ENCODE measurements at regions not wholly inside any gene's neighbourhood (a gene's known extent, or its start where the extent isn't known, plus 50 kb on each side); places are given as distances from the start of the nearest gene placed in this dataset.
"Not testable (repeated sequence)": the region's sequence is repeated elsewhere in the genome, so short reads cannot be mapped to it uniquely, and the experiment has no call there.

- H3K4me3 Mint-ChIP-seq; H3K4me1 Mint-ChIP-seq; H3K36me3 Mint-ChIP-seq; ATAC-seq (ENCODE audit: low read depth in 2 of 2); H3K27ac Mint-ChIP-seq; H3K9me3 Mint-ChIP-seq; DNase-seq; H3K27me3 Mint-ChIP-seq: not testable (repeated sequence)
These were observed 69.5 kb downstream of the NPIPA7 start for GRCh38 chr16:16448423-16448822.

DNA sequence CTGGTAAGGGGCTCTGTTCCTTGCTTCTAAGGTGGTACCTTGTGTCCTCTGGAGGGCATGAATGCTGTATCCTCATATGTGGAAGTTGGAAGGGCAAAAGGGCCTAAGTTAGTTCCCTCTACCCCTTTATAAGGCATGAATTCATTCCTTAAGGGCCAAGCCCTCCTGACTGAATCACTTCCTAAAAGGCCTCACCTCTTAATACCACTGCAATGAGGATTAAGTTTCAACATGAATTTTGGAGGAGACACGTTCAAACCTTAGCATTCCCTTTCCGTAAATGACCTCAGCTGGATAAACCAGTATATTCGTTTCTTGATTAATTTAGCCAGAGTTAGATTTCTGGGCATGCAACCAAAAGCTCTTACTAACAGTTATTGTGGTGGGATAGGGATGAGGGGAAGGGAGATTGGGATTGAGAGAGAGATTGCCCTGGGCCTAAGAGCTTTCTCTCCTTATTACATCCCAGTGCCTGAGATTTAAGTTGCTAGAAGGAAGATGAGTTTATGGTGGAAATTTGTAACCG is 70.8 kb downstream of the NPIPA7 start:
- not testable (repeated sequence) for H3K4me1 Mint-ChIP-seq; ATAC-seq (ENCODE audit: low read depth in 2 of 2); H3K27ac Mint-ChIP-seq; H3K9me3 Mint-ChIP-seq; DNase-seq; H3K36me3 Mint-ChIP-seq; H3K4me3 Mint-ChIP-seq; H3K27me3 Mint-ChIP-seq

- H3K27me3 Mint-ChIP-seq; H3K36me3 Mint-ChIP-seq; H3K4me3 Mint-ChIP-seq; H3K4me1 Mint-ChIP-seq; H3K9me3 Mint-ChIP-seq; DNase-seq; ATAC-seq (ENCODE audit: low read depth in 2 of 2); H3K27ac Mint-ChIP-seq: not testable (repeated sequence)
These were observed 72.9 kb downstream of the NPIPA7 start for GRCh38 chr16:16451721-16452410.

GRCh38 chr16:16458579-16458978 is 79.6 kb downstream of the NPIPA7 start:
- not testable (repeated sequence) for H3K27ac Mint-ChIP-seq; H3K27me3 Mint-ChIP-seq; H3K4me1 Mint-ChIP-seq; H3K4me3 Mint-ChIP-seq; H3K9me3 Mint-ChIP-seq; DNase-seq; H3K36me3 Mint-ChIP-seq; ATAC-seq (ENCODE audit: low read depth in 2 of 2)

DNA sequence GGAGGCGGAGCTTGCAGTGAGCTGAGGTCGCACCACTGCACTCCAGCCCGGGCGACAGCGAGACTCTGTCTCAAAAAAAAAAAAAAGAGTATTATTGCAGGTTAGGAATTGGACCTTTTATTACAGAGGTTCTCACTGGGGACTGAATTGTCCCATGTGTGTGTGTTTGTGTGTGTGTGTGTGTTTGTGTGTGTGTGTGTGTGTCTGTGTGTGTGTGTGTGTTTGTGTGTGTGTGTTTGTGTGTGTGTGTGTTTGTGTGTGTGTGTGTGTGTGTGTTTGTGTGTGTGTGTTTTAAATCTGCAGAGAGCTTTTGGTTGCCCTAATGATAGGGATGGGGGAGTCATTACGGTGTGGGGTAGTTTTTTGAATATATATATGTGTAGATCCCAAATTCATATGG is 84.9 kb downstream of the NPIPA7 start:
- H3K27ac Mint-ChIP-seq, H3K9me3 Mint-ChIP-seq: not testable (repeated sequence)

DNA sequence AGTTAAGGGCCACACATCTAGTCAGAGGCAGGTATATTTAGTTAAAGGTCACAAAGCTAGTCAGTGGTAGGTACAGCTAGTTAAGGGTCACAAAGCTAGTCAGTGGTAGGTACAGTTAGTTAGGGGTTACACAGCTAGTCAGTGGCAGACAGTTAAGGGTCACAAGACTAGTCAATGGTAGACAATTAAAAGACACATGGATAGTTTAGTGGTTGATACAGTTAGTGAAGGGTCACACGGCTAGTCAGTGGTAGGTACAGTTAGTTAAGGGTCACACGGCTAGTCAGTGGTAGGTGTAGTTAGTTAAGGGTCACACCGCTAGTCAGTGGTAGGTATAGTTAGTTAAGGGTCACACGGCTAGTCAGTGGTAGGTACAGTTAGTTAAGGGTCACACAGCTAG is 110.0 kb downstream of the NPIPA7 start:
- ATAC-seq (ENCODE audit: low read depth in 2 of 2); DNase-seq; H3K36me3 Mint-ChIP-seq; H3K4me1 Mint-ChIP-seq; H3K9me3 Mint-ChIP-seq; H3K27ac Mint-ChIP-seq; H3K4me3 Mint-ChIP-seq; H3K27me3 Mint-ChIP-seq: not testable (repeated sequence)

More for the DNA sequence above, 84.9 kb downstream of the NPIPA7 start:
- DNase-seq; H3K27me3 Mint-ChIP-seq; H3K36me3 Mint-ChIP-seq; ATAC-seq (ENCODE audit: low read depth in 2 of 2); H3K4me3 Mint-ChIP-seq; H3K4me1 Mint-ChIP-seq: not testable (repeated sequence)

DNA sequence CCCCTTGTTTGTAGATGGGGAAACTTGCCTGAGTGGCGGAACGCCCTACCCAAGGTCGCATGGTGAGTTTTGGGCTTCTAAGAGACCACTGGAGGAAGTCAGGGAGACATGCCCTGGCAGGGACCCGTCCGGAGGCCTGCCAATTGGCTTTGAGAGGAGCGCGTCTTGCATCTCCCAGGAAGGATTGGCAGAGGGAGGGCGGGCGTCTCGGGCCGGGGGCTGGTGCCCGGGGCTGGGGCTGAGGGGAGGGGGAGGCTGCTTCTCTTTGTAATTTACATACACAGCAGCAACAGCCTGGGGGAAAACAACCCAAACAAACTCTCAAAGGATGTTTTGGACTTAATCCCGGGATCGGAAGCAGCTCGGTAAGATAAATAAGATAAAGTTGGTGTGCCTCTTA is 110.5 kb downstream of the NPIPA7 start:
- H3K27me3 Mint-ChIP-seq; H3K9me3 Mint-ChIP-seq; H3K27ac Mint-ChIP-seq; H3K36me3 Mint-ChIP-seq; H3K4me1 Mint-ChIP-seq; DNase-seq; ATAC-seq (ENCODE audit: low read depth in 2 of 2); H3K4me3 Mint-ChIP-seq: not testable (repeated sequence)

DNA sequence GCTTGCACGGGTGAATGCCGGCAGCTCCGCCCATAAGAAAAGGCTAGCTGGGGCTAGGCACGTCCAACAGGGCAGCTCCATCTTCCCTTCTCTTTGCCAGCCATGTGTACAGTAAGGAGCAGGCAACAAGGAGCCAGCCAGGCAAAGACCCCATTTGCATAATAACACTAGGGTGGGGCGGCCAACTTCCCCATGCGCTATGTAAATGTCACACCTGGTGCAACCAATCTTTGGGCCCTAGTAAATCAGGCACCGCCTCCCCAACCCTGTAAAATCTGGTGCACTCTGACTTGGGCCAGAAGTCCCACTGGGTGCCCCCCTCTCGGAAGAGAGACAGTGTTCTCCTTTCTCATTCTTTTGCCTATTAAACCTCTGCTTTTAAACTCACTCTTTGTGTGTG is 115.2 kb downstream of the NPIPA7 start:
- H3K27me3 Mint-ChIP-seq, H3K36me3 Mint-ChIP-seq, H3K27ac Mint-ChIP-seq, H3K4me1 Mint-ChIP-seq, DNase-seq, H3K9me3 Mint-ChIP-seq, H3K4me3 Mint-ChIP-seq: not testable (repeated sequence)
- ATAC-seq (ENCODE audit: low read depth in 2 of 2), result peak; percentile 45 to 55

- H3K27ac Mint-ChIP-seq; H3K36me3 Mint-ChIP-seq; H3K9me3 Mint-ChIP-seq; H3K4me1 Mint-ChIP-seq; H3K4me3 Mint-ChIP-seq; H3K27me3 Mint-ChIP-seq; ATAC-seq (ENCODE audit: low read depth in 2 of 2); DNase-seq: not testable (repeated sequence)
These were observed 116.1 kb downstream of the NPIPA7 start for GRCh38 chr16:16494998-16495397.

DNA sequence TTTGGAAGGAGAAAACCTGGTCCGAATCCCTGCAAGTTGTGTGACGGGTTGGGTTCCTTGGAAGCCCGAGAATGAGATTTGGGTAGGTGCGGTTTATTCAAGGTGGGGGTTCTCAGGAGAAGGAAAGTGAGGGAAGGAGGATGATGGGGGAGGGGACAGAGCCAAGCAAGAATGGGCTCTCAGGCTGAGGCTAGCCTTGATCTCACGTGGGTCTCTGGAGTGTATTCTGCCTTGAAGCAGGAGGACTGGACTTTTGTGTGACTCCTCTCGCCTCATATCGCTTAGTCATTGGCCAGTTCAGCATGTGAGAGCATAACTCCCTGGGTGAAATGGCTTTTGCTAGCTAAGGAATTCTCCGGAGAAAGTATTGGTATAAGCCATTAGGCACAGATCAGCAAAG is 120.9 kb downstream of the NPIPA7 start:
- not testable (repeated sequence) for H3K4me1 Mint-ChIP-seq; ATAC-seq (ENCODE audit: low read depth in 2 of 2); H3K4me3 Mint-ChIP-seq; DNase-seq; H3K9me3 Mint-ChIP-seq; H3K36me3 Mint-ChIP-seq; H3K27me3 Mint-ChIP-seq; H3K27ac Mint-ChIP-seq

DNA sequence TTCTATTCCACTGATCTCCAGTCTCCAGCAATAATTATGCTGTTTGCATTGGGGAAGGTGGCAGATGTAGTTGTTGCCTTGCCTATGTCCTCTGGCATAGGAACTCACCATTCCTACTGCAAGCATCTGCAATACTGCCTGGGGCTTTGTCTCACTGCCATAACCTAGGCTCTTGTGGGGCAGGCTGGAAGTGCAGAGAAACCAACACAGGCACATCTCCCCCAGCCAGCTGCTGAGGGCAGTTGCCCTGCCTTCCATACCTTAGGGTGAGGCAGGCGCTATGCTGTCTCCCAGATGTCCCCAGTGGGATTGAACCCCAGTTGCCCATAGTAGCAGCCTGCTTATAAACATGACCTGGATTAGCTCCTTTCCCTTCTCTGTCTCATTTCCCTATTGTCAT is 128.1 kb downstream of the NPIPA7 start:
- DNase-seq; ATAC-seq (ENCODE audit: low read depth in 2 of 2); H3K36me3 Mint-ChIP-seq; H3K27me3 Mint-ChIP-seq; H3K4me1 Mint-ChIP-seq; H3K27ac Mint-ChIP-seq; H3K9me3 Mint-ChIP-seq; H3K4me3 Mint-ChIP-seq: not testable (repeated sequence)

DNA sequence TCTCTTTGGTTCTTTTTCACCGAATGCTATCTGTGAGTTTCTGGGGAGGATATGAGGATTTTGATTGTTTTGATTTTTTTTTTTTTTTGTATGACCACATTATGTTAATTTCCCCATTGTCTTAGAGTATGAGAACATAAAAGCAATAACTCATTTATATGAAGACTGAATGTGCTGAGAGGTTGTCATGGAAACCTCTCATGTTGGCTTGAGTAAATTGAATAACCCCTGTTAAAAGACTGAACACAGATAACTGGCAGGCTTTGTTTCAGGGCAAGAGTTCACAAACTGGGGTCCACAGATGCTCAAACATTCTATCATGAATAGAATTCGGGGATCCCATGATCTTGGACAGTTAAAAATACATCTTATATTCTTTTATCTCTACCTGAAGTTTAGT is 129.4 kb downstream of the NPIPA7 start:
- not testable (repeated sequence) for H3K9me3 Mint-ChIP-seq; H3K4me3 Mint-ChIP-seq; DNase-seq; H3K36me3 Mint-ChIP-seq; ATAC-seq (ENCODE audit: low read depth in 2 of 2); H3K4me1 Mint-ChIP-seq; H3K27ac Mint-ChIP-seq; H3K27me3 Mint-ChIP-seq

DNA sequence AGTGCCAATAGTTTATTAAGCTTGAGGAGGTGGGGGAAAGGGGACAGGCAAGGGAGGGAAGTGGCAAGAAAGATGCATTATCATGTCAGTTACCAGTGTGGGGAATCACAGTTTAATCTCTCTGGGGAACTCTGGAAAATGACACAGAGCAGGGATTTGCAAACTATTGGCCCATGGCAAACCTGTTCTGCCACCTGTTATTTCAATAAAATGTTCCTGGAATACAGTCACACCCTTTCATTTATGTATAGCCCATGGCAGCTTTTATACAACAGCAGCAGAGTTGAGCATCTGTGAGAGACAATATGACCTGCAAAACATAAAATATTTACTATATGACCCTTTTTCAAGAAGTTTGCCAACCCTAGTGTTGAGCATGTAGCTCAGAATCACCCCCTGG is 140.5 kb downstream of the NPIPA7 start:
- not testable (repeated sequence) for H3K27me3 Mint-ChIP-seq; ATAC-seq (ENCODE audit: low read depth in 2 of 2); H3K4me3 Mint-ChIP-seq; H3K9me3 Mint-ChIP-seq; H3K27ac Mint-ChIP-seq; DNase-seq; H3K4me1 Mint-ChIP-seq; H3K36me3 Mint-ChIP-seq

- ATAC-seq (ENCODE audit: low read depth in 2 of 2); H3K36me3 Mint-ChIP-seq; H3K4me3 Mint-ChIP-seq; H3K27me3 Mint-ChIP-seq; H3K9me3 Mint-ChIP-seq; H3K4me1 Mint-ChIP-seq; DNase-seq; H3K27ac Mint-ChIP-seq: not testable (repeated sequence)
These were observed 142.5 kb downstream of the NPIPA7 start for GRCh38 chr16:16521239-16522002.
